SK-N-SH (cell line): ENCODE measurements at regions not wholly inside any gene's neighbourhood (a gene's known extent, or its start where the extent isn't known, plus 50 kb on each side); places are given as distances from the start of the nearest gene placed in this dataset.

ENCODE experiments used
- CTCF ChIP-seq: fragments of 200-600 bp; sonication (generic); IDR thresholded peaks from 2 replicates; pipeline ENCODE4 v1.6.1; 2017; ENCODE audit warnings: antibody characterized with exemption, mild to moderate bottlenecking, moderate library complexity
- EZH2phosphoT487 ChIP-seq: fragments of 200-600 bp; sonication (generic); IDR thresholded peaks from 2 replicates; pipeline ENCODE4 v1.6.1; 2017; ENCODE audit warnings: low read depth, mixed run types, mild to moderate bottlenecking, antibody characterized with exemption, moderate library complexity, borderline replicate concordance
- GABPA ChIP-seq: IDR thresholded peaks from 2 replicates; pipeline ENCODE4 v1.4.0; 2012; ENCODE audit warnings: low read depth, mild to moderate bottlenecking
- MAX ChIP-seq: IDR thresholded peaks from 2 replicates; pipeline ENCODE4 v1.4.0; 2012; ENCODE audit warnings: low read depth
- POLR2AphosphoS5 ChIP-seq: IDR thresholded peaks from 2 replicates; pipeline ENCODE4 v1.6.1; 2012; ENCODE audit warnings: low read depth, low read length
- SIN3A ChIP-seq: IDR thresholded peaks from 2 replicates; pipeline ENCODE4 v1.6.1; 2012; ENCODE audit warnings: low read depth, mild to moderate bottlenecking, low read length, moderate library complexity, borderline replicate concordance
- TCF12 ChIP-seq: IDR thresholded peaks from 2 replicates; pipeline ENCODE4 v1.4.0; 2012
- TEAD4 ChIP-seq: IDR thresholded peaks from 2 replicates; pipeline ENCODE4 v1.4.0; 2012; ENCODE audit warnings: mild to moderate bottlenecking, borderline replicate concordance; ENCODE audit not compliant: insufficient read depth
- YY1 ChIP-seq: IDR thresholded peaks from 2 replicates; pipeline ENCODE4 v1.4.0; 2012; ENCODE audit warnings: low read depth, mild to moderate bottlenecking

GRCh38 chr17:79322211-79323123 is 247.8 kb downstream of the ENGASE start:
- TF ChIP-seq TCF12 = no peak
- TF ChIP-seq TEAD4 = no peak
- no peak for TF ChIP-seq POLR2AphosphoS5
- no peak for TF ChIP-seq CTCF
- no peak for TF ChIP-seq EZH2phosphoT487
- TF ChIP-seq MAX = no peak
- TF ChIP-seq YY1 = no peak
- no peak for TF ChIP-seq SIN3A
- no peak for TF ChIP-seq GABPA
